HUES48 (cell line): ENCODE measurements at regions not wholly inside any gene's neighbourhood (a gene's known extent, or its start where the extent isn't known, plus 50 kb on each side); places are given as distances from the start of the nearest gene placed in this dataset.

Experiments used
- H3K27ac ChIP-seq: one replicate; pipeline ENCODE4 v1.7.0; 2013; ENCODE audit warnings: low read depth, low read length, inconsistent platforms
- H3K27me3 ChIP-seq: 2 replicates; pipeline ENCODE4 v1.6.1; 2013; ENCODE audit warnings: mild to moderate bottlenecking, low read length; ENCODE audit not compliant: control insufficient read depth, insufficient read depth
- H3K36me3 ChIP-seq: 2 replicates; pipeline ENCODE4 v1.6.1; 2013; ENCODE audit warnings: low read length; ENCODE audit not compliant: control insufficient read depth, insufficient read depth
- H3K4me1 ChIP-seq: 2 replicates; pipeline ENCODE4 v1.6.1; 2013; ENCODE audit warnings: mild to moderate bottlenecking, low read length; ENCODE audit not compliant: control insufficient read depth, insufficient read depth
- H3K4me3 ChIP-seq: 2 replicates; pipeline ENCODE4 v1.5.1; 2013; ENCODE audit warnings: mild to moderate bottlenecking, low read depth, low read length
- H3K9ac ChIP-seq: 2 replicates; pipeline ENCODE4 v1.6.1; 2013; ENCODE audit warnings: mild to moderate bottlenecking, low read depth, low read length, moderate library complexity
- H3K9me3 ChIP-seq: 2 replicates; pipeline ENCODE4 v1.6.1; 2013; ENCODE audit warnings: low read length; ENCODE audit not compliant: control insufficient read depth, insufficient read depth

DNA sequence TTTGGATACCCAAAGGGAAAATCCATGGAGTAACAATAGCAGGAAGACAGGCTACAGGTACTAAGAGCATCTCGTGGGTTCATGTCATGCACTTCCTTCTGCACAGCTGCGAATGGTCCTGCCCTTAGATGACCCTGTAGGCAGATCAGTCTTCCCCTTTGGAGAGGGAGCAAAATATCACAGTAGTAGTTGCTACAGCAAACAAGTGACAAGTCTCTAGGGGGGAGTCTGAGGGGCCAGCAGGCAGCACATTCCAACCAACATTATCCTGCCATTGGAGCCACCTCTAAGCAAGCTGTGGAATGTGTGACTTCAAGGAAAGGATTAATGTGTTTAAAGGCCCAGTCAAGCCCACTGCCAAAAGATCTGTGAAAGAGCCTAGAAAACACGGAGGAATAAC, 273.2 kb upstream of the PARD3B start:
- Histone ChIP-seq H3K27me3 (no peaks in the 10 kb centered on the region; the same call in 1 of the 2 replicates), H3K9ac (no peak overlapping the region), H3K4me1 (peaks cover 31% of the 10 kb centered on the region), H3K36me3 (no peaks in the 10 kb centered on the region), H3K9me3 (peaks cover 18% of the 10 kb centered on the region), H3K4me3 (peak overlapping the region; percentile 16; the same call in 1 of the 2 replicates), H3K27ac (peak overlapping the region; percentile 79)

DNA sequence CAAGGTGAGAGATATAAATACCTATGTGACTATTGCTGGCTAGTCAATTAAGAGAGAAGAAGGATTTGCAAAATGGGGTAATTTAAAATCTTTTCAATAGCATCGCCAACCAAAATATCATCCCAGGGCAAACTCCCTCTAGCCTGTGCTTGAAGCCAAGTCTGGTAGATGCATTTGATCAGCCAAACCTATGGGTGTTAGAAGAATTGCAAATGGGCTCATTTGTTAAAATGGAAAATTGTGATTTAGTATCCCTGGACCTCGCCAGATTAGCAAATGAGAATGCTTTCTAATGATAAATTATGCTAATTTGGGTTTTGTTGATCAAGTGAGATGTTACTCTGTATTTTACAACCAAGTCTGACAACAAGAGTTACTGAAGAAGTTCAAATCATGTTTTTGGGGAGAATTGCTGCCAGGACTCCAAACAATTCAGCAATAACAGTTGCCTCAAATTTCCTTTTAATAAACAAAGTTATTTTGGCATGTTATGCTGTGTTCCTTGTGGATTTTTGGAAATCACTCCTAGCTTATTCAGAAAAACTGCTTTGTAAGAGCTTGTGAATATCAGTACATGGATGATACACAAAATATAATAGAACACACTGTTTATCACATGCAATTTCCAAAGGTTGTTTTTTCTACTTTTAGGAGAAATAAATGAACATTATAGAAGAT, 272.5 kb upstream of the PARD3B start:
- Histone ChIP-seq H3K4me3 (peak overlapping the region; percentile 16; the same call in 1 of the 2 replicates), H3K9me3 (peaks cover 18% of the 10 kb centered on the region), H3K36me3 (no peaks in the 10 kb centered on the region), H3K27ac (peak overlapping the region; percentile 79), H3K4me1 (peaks cover 37% of the 10 kb centered on the region), H3K9ac (no peak overlapping the region), H3K27me3 (no peaks in the 10 kb centered on the region; the same call in 1 of the 2 replicates)

DNA sequence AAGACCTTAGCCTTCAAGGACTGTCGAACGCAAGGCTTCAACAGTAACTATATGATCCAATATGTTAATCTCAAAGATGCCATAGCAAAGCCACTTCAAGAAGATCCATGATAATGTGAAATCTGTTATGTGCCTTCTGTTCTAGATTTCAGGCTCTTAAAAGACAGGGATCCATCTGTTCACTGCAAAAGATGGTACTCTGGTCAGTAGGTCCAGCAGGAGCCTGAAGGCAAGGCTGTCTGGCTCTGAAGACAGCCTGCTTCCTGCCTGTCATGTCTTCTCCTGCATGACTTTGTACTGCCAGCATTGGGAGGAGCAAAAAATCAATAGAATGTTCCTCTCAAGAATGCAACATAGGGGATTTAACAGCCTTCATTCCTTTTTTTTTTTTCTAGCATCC, 270.8 kb upstream of the PARD3B start:
- Histone ChIP-seq H3K9ac (no peak overlapping the region), H3K27ac (no peak overlapping the region), H3K27me3 (no peaks in the 10 kb centered on the region; the same call in 1 of the 2 replicates), H3K36me3 (no peaks in the 10 kb centered on the region), H3K4me3 (no peak overlapping the region), H3K9me3 (peaks cover 18% of the 10 kb centered on the region), H3K4me1 (peaks cover 37% of the 10 kb centered on the region)

DNA sequence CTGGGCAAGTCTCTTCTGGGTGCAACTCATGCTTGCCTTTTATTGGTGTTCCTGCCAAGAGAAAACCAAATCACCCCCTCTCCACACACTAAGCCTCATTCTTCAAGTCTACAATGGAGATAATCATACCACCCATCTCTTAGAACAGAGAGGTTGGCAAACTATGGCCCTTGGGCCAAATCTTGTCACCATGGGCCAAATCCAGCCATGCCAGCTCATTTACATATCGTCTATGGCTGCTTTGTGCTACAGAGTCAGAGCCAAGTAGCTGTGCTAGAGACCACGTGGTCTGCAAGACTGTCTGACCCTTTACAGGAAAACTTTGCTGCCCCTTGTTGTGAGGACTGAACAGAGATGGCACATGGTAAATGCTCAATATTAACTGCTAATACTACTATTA, 270.3 kb upstream of the PARD3B start:
- H3K36me3 ChIP-seq: no peaks in the 10 kb centered on the region
- H3K9me3 ChIP-seq: peaks cover 13% of the 10 kb centered on the region
- no peak overlapping the region for H3K9ac ChIP-seq
- no peaks in the 10 kb centered on the region; the same call in 1 of the 2 replicates for H3K27me3 ChIP-seq
- H3K4me3 ChIP-seq: no peak overlapping the region
- H3K27ac ChIP-seq: no peak overlapping the region
- H3K4me1 ChIP-seq: peaks cover 37% of the 10 kb centered on the region

DNA sequence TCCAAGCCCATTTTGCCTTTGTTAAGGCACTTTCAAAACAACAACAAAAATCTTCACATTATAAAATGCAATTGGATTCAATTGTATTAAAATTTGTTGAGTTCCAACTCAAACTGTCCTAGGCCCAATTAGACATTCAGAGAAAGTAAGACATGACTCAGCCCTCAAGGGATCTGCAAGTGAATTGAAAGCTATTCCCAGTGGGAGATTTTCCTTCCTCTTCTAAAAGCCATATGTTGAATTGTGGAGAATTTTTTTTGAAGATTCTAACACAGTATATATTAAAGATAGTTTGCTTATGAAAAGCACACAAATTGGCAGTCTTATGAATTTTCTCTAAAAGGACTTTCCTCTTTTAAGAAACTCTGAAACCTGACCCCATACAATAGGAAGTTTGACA, 268.0 kb upstream of the PARD3B start:
- Histone ChIP-seq H3K27me3 (no peaks in the 10 kb centered on the region; the same call in 1 of the 2 replicates), H3K4me3 (no peak overlapping the region), H3K9me3 (no peaks in the 10 kb centered on the region), H3K27ac (no peak overlapping the region), H3K36me3 (no peaks in the 10 kb centered on the region), H3K9ac (no peak overlapping the region), H3K4me1 (peaks cover 43% of the 10 kb centered on the region)

DNA sequence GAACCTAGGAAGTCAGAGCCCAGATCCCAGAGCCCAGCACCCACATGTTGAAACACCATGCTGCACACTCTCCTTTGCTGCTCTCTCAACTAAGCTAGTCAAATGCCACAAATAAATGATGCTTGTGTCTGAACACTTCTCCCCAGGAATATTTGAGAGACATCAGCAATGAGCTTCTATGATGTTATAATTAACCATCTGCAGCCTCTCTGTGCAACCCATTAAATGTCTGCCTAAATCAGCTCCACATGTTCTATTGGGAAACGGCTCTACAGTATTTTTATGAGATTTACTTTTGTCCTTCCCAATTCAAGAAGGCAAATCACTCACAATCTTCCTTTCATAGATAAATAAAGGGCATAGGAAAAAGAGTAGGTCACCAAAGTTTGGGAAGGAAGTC, 266.8 kb upstream of the PARD3B start:
- Histone ChIP-seq H3K4me3 (no peak overlapping the region), H3K27ac (no peak overlapping the region)

DNA sequence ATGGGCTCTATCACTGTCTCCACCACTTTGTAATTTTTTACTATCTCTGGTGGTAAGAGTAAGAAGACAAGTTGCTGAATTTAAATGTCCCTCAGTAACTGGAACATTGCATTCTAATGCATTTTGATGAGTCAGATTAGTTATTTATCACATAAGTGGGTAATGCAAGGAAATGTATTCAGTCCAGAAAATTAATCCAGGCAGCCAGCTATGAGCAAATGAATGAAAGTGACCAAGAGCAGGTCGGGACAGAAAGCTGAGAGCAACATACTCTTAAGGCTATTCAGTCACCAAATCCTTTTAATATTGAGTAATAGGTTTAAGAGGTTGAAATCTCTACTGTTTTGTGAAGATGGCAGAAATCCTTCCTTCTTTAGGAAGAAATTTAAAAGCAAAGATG, 265.5 kb upstream of the PARD3B start:
- no peaks in the 10 kb centered on the region for H3K9me3 ChIP-seq
- no peak overlapping the region for H3K4me3 ChIP-seq
- no peak overlapping the region for H3K9ac ChIP-seq
- H3K27me3 ChIP-seq: no peaks in the 10 kb centered on the region; the same call in 1 of the 2 replicates
- no peak overlapping the region for H3K27ac ChIP-seq
- no peaks in the 10 kb centered on the region for H3K36me3 ChIP-seq
- H3K4me1 ChIP-seq: peaks cover 39% of the 10 kb centered on the region

More for the DNA sequence above, 266.8 kb upstream of the PARD3B start:
- no peaks in the 10 kb centered on the region; the same call in 1 of the 2 replicates for H3K27me3 ChIP-seq
- peaks cover 42% of the 10 kb centered on the region for H3K4me1 ChIP-seq
- no peaks in the 10 kb centered on the region for H3K36me3 ChIP-seq
- H3K9ac ChIP-seq: no peak overlapping the region
- H3K9me3 ChIP-seq: no peaks in the 10 kb centered on the region

DNA sequence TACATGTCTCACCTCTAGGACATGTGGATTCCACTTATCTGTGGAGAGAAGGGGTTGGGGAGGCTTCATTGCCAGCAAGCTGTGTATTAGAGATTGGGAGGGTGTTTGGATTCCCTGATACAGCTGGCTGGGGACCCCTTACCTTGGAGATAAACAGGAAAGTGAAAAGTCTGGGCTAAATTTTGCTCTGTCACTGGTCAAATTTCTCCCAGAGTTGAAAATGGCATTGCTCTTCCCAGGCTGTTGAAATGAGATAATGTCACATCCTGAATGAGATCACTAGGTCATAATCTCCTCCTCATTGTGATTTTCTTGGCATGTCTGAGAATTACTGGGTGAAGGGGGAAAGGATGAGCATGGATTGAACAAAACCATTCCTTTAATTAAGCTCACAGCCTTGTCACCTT, 265.0 kb upstream of the PARD3B start:
- Histone ChIP-seq H3K27me3 (no peaks in the 10 kb centered on the region; the same call in 1 of the 2 replicates), H3K4me3 (no peak overlapping the region), H3K9ac (no peak overlapping the region), H3K9me3 (no peaks in the 10 kb centered on the region), H3K36me3 (no peaks in the 10 kb centered on the region), H3K27ac (no peak overlapping the region), H3K4me1 (peaks cover 39% of the 10 kb centered on the region)

DNA sequence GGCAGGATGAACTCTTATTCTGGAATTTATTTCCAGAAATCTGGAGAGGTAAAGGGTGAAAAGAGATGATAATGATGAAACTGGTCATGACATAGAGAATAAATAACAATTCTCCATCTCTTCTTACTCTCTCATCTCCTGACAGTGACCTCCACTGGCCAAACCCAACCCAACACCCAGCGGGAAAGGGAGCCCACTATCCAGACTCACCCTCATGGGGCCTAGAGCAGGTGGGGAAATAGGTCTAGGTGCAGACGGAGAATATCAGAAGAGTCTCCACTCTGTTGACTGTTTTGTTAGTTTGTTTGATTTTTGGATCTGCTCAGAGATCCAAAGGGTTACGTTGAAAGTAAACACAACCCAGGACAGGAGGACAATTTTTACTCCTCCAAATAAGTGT, 263.2 kb upstream of the PARD3B start:
- H3K36me3 ChIP-seq: no peaks in the 10 kb centered on the region
- H3K4me3 ChIP-seq: 0 out of 2 replicates have a peak overlapping the region, but pooled peaks have one; percentile 2
- peaks cover 39% of the 10 kb centered on the region for H3K4me1 ChIP-seq
- no peaks in the 10 kb centered on the region for H3K9me3 ChIP-seq
- H3K27ac ChIP-seq: peak overlapping the region; percentile 88
- H3K27me3 ChIP-seq: no peaks in the 10 kb centered on the region
- no peak overlapping the region for H3K9ac ChIP-seq

DNA sequence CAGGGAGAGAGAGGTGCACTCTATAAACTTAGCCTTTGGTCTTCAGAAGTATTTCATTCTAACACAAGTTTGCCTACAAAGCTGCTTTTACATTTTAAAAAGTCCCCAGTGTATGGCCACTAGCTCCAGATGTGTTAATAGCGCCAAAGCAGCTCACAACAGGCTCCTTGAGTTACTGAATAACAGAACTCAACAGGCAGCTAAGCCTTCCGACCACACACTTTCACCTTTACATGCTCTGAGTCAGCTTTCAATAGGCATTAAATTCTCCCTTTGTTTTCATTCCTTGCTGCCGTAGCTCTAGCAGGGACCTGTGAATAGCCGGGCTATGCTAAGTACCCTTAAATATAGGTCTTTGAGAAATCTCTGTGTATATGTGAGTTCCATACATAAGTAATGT, 262.8 kb upstream of the PARD3B start:
- Histone ChIP-seq H3K9ac (no peak overlapping the region), H3K36me3 (no peaks in the 10 kb centered on the region), H3K27me3 (no peaks in the 10 kb centered on the region), H3K4me3 (0 out of 2 replicates have a peak overlapping the region, but pooled peaks have one; percentile 2), H3K4me1 (peaks cover 34% of the 10 kb centered on the region), H3K27ac (peak overlapping the region; percentile 88), H3K9me3 (no peaks in the 10 kb centered on the region)

DNA sequence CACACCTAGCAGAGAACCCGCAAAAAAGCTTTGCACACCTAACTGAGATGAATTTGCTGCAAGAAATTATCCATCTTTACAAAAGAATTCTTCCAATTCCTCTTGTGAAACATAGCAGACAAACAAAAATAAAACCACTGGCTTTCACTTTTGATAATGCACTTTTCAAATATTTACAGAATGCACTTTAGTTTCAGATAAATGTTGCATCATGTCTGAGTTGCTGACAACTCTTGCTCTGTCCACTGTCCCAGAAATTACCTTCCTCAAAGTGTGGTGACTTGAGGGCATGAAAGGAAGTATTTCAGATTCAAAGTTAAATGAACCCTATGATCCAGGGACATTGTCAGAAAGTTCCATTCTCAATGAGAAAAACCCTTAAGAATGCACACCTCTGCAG, 256.2 kb upstream of the PARD3B start:
- Histone ChIP-seq H3K27me3 (no peaks in the 10 kb centered on the region; the same call in 1 of the 2 replicates), H3K9ac (no peak overlapping the region), H3K9me3 (no peaks in the 10 kb centered on the region), H3K27ac (no peak overlapping the region), H3K4me1 (peaks cover 9% of the 10 kb centered on the region; the same call in 1 of the 2 replicates), H3K36me3 (no peaks in the 10 kb centered on the region), H3K4me3 (no peak overlapping the region)
